ENCODE measurements at regions not wholly inside any gene's neighbourhood (a gene's known extent, or its start where the extent isn't known, plus 50 kb on each side); places are given as distances from the start of the nearest gene placed in this dataset.

DNA sequence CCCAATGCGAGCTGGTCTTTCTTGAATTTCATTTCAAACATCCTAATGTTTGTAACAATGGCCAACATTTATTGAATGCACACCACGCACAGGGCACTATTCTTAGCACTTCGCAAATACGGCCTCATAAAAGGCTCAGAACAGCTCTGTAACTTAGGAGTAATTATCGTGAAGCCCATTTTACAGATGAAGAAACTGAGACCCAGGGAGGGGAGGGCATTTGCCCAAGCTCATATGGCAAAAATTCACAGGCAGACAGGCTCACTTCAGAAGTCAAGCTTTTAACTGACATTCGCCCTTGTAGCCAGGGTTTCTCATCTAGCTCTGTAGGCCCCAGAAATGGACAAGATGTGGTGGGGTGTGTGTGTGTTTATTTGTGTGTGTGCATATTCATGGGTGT, 60.3 kb upstream of the TBX3 start:
- no peak for TF ChIP-seq POLR2A (IDR thresholded peaks at IDR 0.05)
- TF ChIP-seq, protein P1, sequence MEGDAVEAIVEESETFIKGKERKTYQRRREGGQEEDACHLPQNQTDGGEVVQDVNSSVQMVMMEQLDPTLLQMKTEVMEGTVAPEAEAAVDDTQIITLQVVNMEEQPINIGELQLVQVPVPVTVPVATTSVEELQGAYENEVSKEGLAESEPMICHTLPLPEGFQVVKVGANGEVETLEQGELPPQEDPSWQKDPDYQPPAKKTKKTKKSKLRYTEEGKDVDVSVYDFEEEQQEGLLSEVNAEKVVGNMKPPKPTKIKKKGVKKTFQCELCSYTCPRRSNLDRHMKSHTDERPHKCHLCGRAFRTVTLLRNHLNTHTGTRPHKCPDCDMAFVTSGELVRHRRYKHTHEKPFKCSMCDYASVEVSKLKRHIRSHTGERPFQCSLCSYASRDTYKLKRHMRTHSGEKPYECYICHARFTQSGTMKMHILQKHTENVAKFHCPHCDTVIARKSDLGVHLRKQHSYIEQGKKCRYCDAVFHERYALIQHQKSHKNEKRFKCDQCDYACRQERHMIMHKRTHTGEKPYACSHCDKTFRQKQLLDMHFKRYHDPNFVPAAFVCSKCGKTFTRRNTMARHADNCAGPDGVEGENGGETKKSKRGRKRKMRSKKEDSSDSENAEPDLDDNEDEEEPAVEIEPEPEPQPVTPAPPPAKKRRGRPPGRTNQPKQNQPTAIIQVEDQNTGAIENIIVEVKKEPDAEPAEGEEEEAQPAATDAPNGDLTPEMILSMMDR (IDR thresholded peaks at IDR 0.05 in 4 of 5, conservative IDR thresholded peaks at IDR 0.05 in 1 of 5) = no peak

All from gastrocnemius medialis (tissue), 4 donors.